HEK293 (cell line): ENCODE measurements at regions not wholly inside any gene's neighbourhood (a gene's known extent, or its start where the extent isn't known, plus 50 kb on each side); places are given as distances from the start of the nearest gene placed in this dataset.

Source experiments
- CTCF ChIA-PET: fragments of 350-600 bp; formaldehyde crosslinking; extraction: SDS; loops from one replicate; lab custom pipeline; 2021; ENCODE audit warnings: antibody characterized with exemption; lab: Yijun Ruan, JAX
- POLR2A ChIA-PET: fragments of 300-600 bp; formaldehyde crosslinking; extraction: SDS; loops from one replicate; lab custom pipeline; 2020; ENCODE audit warnings: antibody characterized with exemption, inconsistent platforms; lab: Yijun Ruan, JAX
- H3K27ac ChIP-seq: fragments of 200-500 bp; sonication (Bioruptor generic); 2 replicates; pipeline ENCODE4 v1.5.1; 2014; ENCODE audit warnings: low read depth, low read length, control low read depth, inconsistent platforms; ENCODE audit errors: extremely low read depth
- H3K36me3 ChIP-seq, 2 experiments: fragments of 200-500 bp in 1 of 2; sonication (Bioruptor generic) in 1 of 2; 1 replicate in 1 of 2; 2 replicates in 1 of 2; pipeline ENCODE4 v1.5.1; 2014 to 2017; ENCODE audit warnings: inconsistent platforms in 2 of 2, low read length in 2 of 2; ENCODE audit not compliant: control insufficient read depth in 2 of 2, insufficient read depth in 1 of 2
- H3K4me1 ChIP-seq: fragments of 200-500 bp; sonication (Bioruptor generic); 2 replicates; pipeline ENCODE4 v1.5.1; 2014; ENCODE audit warnings: mild to moderate bottlenecking, low read length, inconsistent platforms; ENCODE audit not compliant: control insufficient read depth, insufficient read depth
- H3K4me3 ChIP-seq: 2 replicates; pipeline ENCODE4 v1.5.1; 2011; ENCODE audit warnings: low read depth, mild to moderate bottlenecking, control low read depth, low read length, moderate library complexity
- H3K9me3 ChIP-seq: fragments of 200-500 bp; sonication (Bioruptor generic); 2 replicates; pipeline ENCODE4 v1.5.1; 2014; ENCODE audit warnings: low read depth, low read length, inconsistent platforms; ENCODE audit not compliant: control insufficient read depth, insufficient read depth
- EGR2 ChIP-seq: fragments of 450-650 bp; formaldehyde crosslinking; IDR thresholded peaks from 2 replicates; pipeline ENCODE4 v1.5.1; 2016; ENCODE audit warnings: low read depth, missing biosample characterization, missing genetic modification characterization
- REPIN1 ChIP-seq: fragments of 450-650 bp; formaldehyde crosslinking; IDR thresholded peaks from 2 replicates; pipeline ENCODE4 v1.5.1; 2017; ENCODE audit warnings: missing biosample characterization, missing genetic modification characterization, low read depth
- SP3 ChIP-seq: fragments of 450-650 bp; formaldehyde crosslinking; IDR thresholded peaks from 2 replicates; pipeline ENCODE4 v1.5.1; 2016; ENCODE audit warnings: missing biosample characterization, missing genetic modification characterization
- ZBTB48 ChIP-seq: fragments of 450-650 bp; formaldehyde crosslinking; IDR thresholded peaks from 2 replicates; pipeline ENCODE4 v1.5.1; 2016; ENCODE audit warnings: missing biosample characterization, missing genetic modification characterization
- ZFP37 ChIP-seq: fragments of 450-650 bp; formaldehyde crosslinking; IDR thresholded peaks from 2 replicates; pipeline ENCODE4 v1.5.1; 2016; ENCODE audit warnings: missing biosample characterization, missing genetic modification characterization
- ZNF10 ChIP-seq: fragments of 450-650 bp; formaldehyde crosslinking; IDR thresholded peaks from 2 replicates; pipeline ENCODE4 v1.5.1; 2017; ENCODE audit warnings: missing biosample characterization, missing genetic modification characterization
- ZNF114 ChIP-seq: fragments of 450-650 bp; formaldehyde crosslinking; IDR thresholded peaks from 2 replicates; pipeline ENCODE4 v1.5.0; 2017; ENCODE audit warnings: missing biosample characterization, missing genetic modification characterization
- ZNF184 ChIP-seq: fragments of 450-650 bp; IDR thresholded peaks from 2 replicates; pipeline ENCODE4 v1.5.1; 2018; ENCODE audit warnings: missing biosample characterization, mild to moderate bottlenecking, missing genetic modification characterization
- ZNF223 ChIP-seq: fragments of 450-650 bp; formaldehyde crosslinking; IDR thresholded peaks from 2 replicates; pipeline ENCODE4 v1.5.1; 2016; ENCODE audit warnings: missing biosample characterization, missing genetic modification characterization
- ZNF274 ChIP-seq, 2 experiments: fragments of 200-500 bp in 1 of 2; fragments of 450-650 bp in 1 of 2; sonication (Bioruptor generic) in 1 of 2; formaldehyde crosslinking in 1 of 2; IDR thresholded peaks; 2 replicates each; pipeline versions ENCODE4 v1.5.1 to v1.6.1; 2014 to 2016; ENCODE audit warnings: borderline replicate concordance in 1 of 2, inconsistent platforms in 1 of 2, low read length in 1 of 2, missing biosample characterization in 1 of 2, missing genetic modification characterization in 1 of 2
- ZNF302 ChIP-seq: fragments of 450-650 bp; formaldehyde crosslinking; IDR thresholded peaks from 2 replicates; pipeline ENCODE4 v1.5.1; 2016; ENCODE audit warnings: missing biosample characterization, missing genetic modification characterization, low read depth
- ZNF354C ChIP-seq: fragments of 450-650 bp; formaldehyde crosslinking; IDR thresholded peaks from 2 replicates; pipeline ENCODE4 v1.5.1; 2016; ENCODE audit warnings: missing biosample characterization, missing genetic modification characterization, low read depth, borderline replicate concordance
- ZNF366 ChIP-seq: fragments of 450-650 bp; formaldehyde crosslinking; conservative IDR thresholded peaks from 2 replicates; pipeline ENCODE4 v1.5.1; 2016; ENCODE audit warnings: missing biosample characterization, missing genetic modification characterization
- ZNF510 ChIP-seq: fragments of 450-650 bp; formaldehyde crosslinking; IDR thresholded peaks from 2 replicates; pipeline ENCODE4 v1.5.1; 2018; ENCODE audit warnings: mild to moderate bottlenecking, missing genetic modification characterization, missing biosample characterization; ENCODE audit not compliant: insufficient replicate concordance
- ZNF544 ChIP-seq: fragments of 450-650 bp; formaldehyde crosslinking; IDR thresholded peaks from 2 replicates; pipeline ENCODE4 v1.5.0; 2017; ENCODE audit warnings: missing biosample characterization, missing genetic modification characterization
- ZNF623 ChIP-seq: fragments of 450-650 bp; formaldehyde crosslinking; IDR thresholded peaks from 2 replicates; pipeline ENCODE4 v1.5.1; 2016; ENCODE audit warnings: missing biosample characterization, missing genetic modification characterization
- ZNF654 ChIP-seq: fragments of 450-650 bp; formaldehyde crosslinking; IDR thresholded peaks from 2 replicates; pipeline ENCODE4 v1.5.1; 2016; ENCODE audit warnings: low read depth, missing biosample characterization, missing genetic modification characterization
- ZNF670 ChIP-seq: fragments of 450-650 bp; formaldehyde crosslinking; IDR thresholded peaks from 2 replicates; pipeline ENCODE4 v1.5.1; 2016; ENCODE audit warnings: missing biosample characterization, missing genetic modification characterization, low read depth
- ZNF785 ChIP-seq: fragments of 450-650 bp; formaldehyde crosslinking; IDR thresholded peaks from 2 replicates; pipeline ENCODE4 v1.5.1; 2016; ENCODE audit warnings: missing biosample characterization, missing genetic modification characterization
- TF ChIP-seq, protein P1 (sequence below): fragments of 450-650 bp; formaldehyde crosslinking; IDR thresholded peaks from 2 replicates; pipeline ENCODE4 v1.5.1; 2016; ENCODE audit warnings: missing biosample characterization, missing genetic modification characterization, low read depth
- TF ChIP-seq, protein P2 (sequence below): fragments of 450-650 bp; formaldehyde crosslinking; IDR thresholded peaks from 2 replicates; pipeline ENCODE4 v1.5.1; 2016; ENCODE audit warnings: missing biosample characterization, missing genetic modification characterization
- TF ChIP-seq, protein P3 (sequence below): fragments of 450-650 bp; formaldehyde crosslinking; optimal IDR thresholded peaks from 2 replicates; pipeline ENCODE3; 2016; ENCODE audit warnings: missing biosample characterization, mild to moderate bottlenecking, missing genetic modification characterization
- TF ChIP-seq, protein P4 (sequence below): fragments of 450-650 bp; formaldehyde crosslinking; IDR thresholded peaks from 2 replicates; pipeline ENCODE4 v1.5.0; 2017; ENCODE audit warnings: missing biosample characterization, missing genetic modification characterization, borderline replicate concordance

DNA sequence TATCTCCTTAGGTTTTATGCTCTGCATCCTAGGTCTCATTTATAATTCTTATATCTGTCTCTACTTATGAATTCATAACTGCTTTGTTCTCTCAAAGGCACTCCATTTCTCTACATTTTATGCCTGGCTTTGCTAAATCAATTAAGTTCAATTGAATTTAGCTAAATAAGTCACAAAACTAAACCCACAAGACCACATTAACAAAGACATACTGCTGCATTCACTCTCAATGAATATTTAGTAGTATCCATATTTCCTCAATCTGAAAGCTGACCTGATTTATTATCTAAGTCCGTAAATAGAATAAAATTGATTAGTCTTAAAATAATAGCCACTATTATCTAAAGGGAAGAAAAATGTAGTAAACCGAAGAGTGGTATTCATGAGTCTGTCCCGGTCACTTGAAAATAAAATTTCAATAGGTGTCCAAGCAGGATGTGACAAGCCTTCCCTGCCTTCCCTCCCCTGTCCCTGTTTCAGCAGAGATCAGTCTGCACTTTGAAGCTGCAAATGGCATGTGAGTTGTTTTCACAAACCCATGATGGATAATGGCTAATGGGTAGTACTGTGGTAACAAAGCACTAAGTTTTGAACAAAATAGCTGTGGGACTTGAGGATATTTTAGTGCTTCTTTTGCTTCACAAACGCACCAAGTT, 295.0 kb upstream of the NCAM2 start (continued):
- TF ChIP-seq REPIN1 (tag by site-specific recombination) = no peak
- TF ChIP-seq ZNF354C = no peak
- TF ChIP-seq ZNF114 (tag by site-specific recombination) = no peak
- no peak for TF ChIP-seq ZBTB48

DNA sequence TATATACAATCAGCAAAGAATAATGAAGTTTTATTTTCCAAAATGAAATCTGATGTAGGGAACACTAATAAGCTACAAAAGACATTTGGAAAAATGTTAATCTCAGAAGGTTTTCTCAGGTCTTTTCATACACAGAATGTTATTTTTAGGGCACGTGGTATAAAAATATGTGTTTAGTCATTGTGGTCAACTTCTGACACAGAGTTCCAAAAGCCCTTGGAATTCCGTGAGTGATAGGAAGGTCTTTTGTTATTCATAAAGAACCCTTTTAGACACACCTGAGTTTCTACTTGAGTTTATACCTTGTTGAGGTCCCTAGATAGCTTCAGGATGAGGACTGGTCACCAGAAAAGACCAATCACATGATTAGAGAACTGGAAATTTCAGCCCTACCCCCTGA, 277.6 kb upstream of the NCAM2 start:
- Histone ChIP-seq H3K9me3 (no peaks in the 10 kb centered on the region; the same call in none of the 2 replicates), H3K4me1 (no peaks in the 10 kb centered on the region), H3K36me3 (no peaks in the 10 kb centered on the region), H3K27ac (no peak overlapping the region), H3K4me3 (no peak overlapping the region)
- CTCF ChIA-PET = no interaction called here
- TF ChIP-seq ZNF223 (tag by site-specific recombination) = no peak
- no peak for TF ChIP-seq ZNF670 (tag by site-specific recombination)
- TF ChIP-seq, protein P1, sequence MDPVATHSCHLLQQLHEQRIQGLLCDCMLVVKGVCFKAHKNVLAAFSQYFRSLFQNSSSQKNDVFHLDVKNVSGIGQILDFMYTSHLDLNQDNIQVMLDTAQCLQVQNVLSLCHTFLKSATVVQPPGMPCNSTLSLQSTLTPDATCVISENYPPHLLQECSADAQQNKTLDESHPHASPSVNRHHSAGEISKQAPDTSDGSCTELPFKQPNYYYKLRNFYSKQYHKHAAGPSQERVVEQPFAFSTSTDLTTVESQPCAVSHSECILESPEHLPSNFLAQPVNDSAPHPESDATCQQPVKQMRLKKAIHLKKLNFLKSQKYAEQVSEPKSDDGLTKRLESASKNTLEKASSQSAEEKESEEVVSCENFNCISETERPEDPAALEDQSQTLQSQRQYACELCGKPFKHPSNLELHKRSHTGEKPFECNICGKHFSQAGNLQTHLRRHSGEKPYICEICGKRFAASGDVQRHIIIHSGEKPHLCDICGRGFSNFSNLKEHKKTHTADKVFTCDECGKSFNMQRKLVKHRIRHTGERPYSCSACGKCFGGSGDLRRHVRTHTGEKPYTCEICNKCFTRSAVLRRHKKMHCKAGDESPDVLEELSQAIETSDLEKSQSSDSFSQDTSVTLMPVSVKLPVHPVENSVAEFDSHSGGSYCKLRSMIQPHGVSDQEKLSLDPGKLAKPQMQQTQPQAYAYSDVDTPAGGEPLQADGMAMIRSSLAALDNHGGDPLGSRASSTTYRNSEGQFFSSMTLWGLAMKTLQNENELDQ = no peak
- no peak for TF ChIP-seq ZNF10 (tag by site-specific recombination)
- TF ChIP-seq, protein P2, sequence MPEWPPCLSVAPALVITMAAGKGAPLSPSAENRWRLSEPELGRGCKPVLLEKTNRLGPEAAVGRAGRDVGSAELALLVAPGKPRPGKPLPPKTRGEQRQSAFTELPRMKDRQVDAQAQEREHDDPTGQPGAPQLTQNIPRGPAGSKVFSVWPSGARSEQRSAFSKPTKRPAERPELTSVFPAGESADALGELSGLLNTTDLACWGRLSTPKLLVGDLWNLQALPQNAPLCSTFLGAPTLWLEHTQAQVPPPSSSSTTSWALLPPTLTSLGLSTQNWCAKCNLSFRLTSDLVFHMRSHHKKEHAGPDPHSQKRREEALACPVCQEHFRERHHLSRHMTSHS (tag by site-specific recombination) = no peak
- no peak for TF ChIP-seq ZNF623 (tag by site-specific recombination)
- no peak for TF ChIP-seq ZFP37 (tag by site-specific recombination)
- TF ChIP-seq, protein P3, sequence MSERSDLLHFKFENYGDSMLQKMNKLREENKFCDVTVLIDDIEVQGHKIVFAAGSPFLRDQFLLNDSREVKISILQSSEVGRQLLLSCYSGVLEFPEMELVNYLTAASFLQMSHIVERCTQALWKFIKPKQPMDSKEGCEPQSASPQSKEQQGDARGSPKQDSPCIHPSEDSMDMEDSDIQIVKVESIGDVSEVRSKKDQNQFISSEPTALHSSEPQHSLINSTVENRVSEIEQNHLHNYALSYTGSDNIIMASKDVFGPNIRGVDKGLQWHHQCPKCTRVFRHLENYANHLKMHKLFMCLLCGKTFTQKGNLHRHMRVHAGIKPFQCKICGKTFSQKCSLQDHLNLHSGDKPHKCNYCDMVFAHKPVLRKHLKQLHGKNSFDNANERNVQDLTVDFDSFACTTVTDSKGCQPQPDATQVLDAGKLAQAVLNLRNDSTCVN (tag by site-specific recombination) = no peak
- TF ChIP-seq, protein P4, sequence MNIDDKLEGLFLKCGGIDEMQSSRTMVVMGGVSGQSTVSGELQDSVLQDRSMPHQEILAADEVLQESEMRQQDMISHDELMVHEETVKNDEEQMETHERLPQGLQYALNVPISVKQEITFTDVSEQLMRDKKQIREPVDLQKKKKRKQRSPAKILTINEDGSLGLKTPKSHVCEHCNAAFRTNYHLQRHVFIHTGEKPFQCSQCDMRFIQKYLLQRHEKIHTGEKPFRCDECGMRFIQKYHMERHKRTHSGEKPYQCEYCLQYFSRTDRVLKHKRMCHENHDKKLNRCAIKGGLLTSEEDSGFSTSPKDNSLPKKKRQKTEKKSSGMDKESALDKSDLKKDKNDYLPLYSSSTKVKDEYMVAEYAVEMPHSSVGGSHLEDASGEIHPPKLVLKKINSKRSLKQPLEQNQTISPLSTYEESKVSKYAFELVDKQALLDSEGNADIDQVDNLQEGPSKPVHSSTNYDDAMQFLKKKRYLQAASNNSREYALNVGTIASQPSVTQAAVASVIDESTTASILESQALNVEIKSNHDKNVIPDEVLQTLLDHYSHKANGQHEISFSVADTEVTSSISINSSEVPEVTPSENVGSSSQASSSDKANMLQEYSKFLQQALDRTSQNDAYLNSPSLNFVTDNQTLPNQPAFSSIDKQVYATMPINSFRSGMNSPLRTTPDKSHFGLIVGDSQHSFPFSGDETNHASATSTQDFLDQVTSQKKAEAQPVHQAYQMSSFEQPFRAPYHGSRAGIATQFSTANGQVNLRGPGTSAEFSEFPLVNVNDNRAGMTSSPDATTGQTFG (tag by site-specific recombination) = no peak
- no peak for TF ChIP-seq ZNF785
- no peak for TF ChIP-seq ZNF366 (tag by site-specific recombination)
- no peak for TF ChIP-seq ZNF184 (tag by site-specific recombination)
- no peak for TF ChIP-seq EGR2 (tag by site-specific recombination)
- TF ChIP-seq ZNF654 (tag by site-specific recombination) = no peak
- no peak for TF ChIP-seq ZNF274 (IDR thresholded peaks at IDR 0.05; ENCODE audit: low read length)
- no peak for TF ChIP-seq ZNF274 (tag by site-specific recombination; IDR thresholded peaks at IDR 0.05; ENCODE audit: borderline replicate concordance)
- no peak for TF ChIP-seq ZNF510 (tag by site-specific recombination)
- no peak for TF ChIP-seq ZNF544 (tag by site-specific recombination)
- no peak for TF ChIP-seq ZNF302 (tag by site-specific recombination)
- TF ChIP-seq SP3 (tag by site-specific recombination) = no peak
- POLR2A ChIA-PET = no interaction called here
